ENCODE measurements at regions not wholly inside any gene's neighbourhood (a gene's known extent, or its start where the extent isn't known, plus 50 kb on each side); places are given as distances from the start of the nearest gene placed in this dataset.

DNA sequence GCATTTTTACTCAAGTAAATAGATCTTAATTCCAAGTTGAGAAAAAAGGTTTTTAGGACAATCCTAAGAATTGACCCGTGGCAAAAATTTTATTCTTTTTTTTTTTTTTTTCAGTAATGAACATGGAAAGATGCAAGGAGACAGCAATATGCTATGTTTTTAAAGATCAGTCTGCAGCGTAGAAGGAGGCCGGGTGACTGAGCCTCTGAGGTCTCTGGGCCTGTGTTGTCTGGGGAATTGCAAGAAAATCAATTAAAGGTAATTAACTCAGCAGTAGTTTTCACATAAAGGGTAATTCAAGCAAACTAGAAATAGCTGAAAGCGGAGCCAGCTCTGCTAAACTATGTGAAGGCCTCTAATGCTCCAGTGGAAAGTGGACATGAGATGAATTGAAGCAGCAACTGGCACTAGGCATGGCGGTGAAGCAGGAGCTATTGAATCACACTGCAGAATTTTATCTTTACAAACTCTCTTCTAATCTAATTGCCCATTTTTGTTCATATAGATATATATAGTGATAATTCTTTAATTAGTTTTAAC lies 285.2 kb upstream of the ITGA1 start:
- Histone ChIP-seq H3K79me2 (ENCODE audit: low read length) (no peaks in the 10 kb centered on the region), H3K4me2 (ENCODE audit: low read depth, low read length) (no peak overlapping the region), H3K9ac (ENCODE audit: low read length) (no peak overlapping the region), H3K27ac (ENCODE audit: low read length) (no peak overlapping the region), H3K36me3 (replicated peaks; ENCODE audit: insufficient read depth, low read length) (no peaks in the 10 kb centered on the region), H2AFZ (ENCODE audit: low read length) (no peak overlapping the region), H3K9me3 (replicated peaks; ENCODE audit: insufficient read depth, low read length) (no peaks in the 10 kb centered on the region), H3K4me1 (ENCODE audit: low read length) (peaks cover 26% of the 10 kb centered on the region), H3K27me3 (replicated peaks; ENCODE audit: insufficient read depth, low read length) (no peaks in the 10 kb centered on the region), H3K9me2 (replicated peaks; ENCODE audit: insufficient read depth, low read length) (no peaks in the 10 kb centered on the region), H3F3A (ENCODE audit: insufficient read depth, low read length) (no peaks in the 10 kb centered on the region), H4K20me1 (ENCODE audit: insufficient read depth, low read length) (no peaks in the 10 kb centered on the region), H3K4me3 (ENCODE audit: low read length) (no peak overlapping the region)
- DNase-seq, result no peak
- TF ChIP-seq, protein P1, sequence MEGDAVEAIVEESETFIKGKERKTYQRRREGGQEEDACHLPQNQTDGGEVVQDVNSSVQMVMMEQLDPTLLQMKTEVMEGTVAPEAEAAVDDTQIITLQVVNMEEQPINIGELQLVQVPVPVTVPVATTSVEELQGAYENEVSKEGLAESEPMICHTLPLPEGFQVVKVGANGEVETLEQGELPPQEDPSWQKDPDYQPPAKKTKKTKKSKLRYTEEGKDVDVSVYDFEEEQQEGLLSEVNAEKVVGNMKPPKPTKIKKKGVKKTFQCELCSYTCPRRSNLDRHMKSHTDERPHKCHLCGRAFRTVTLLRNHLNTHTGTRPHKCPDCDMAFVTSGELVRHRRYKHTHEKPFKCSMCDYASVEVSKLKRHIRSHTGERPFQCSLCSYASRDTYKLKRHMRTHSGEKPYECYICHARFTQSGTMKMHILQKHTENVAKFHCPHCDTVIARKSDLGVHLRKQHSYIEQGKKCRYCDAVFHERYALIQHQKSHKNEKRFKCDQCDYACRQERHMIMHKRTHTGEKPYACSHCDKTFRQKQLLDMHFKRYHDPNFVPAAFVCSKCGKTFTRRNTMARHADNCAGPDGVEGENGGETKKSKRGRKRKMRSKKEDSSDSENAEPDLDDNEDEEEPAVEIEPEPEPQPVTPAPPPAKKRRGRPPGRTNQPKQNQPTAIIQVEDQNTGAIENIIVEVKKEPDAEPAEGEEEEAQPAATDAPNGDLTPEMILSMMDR (IDR thresholded peaks at IDR 0.05; ENCODE audit: low read length), result no peak
- TF ChIP-seq EZH2 (optimal IDR thresholded peaks at IDR 0.05; ENCODE audit: low read depth, low read length), result no peak
- TF ChIP-seq EZH2phosphoT487 (IDR thresholded peaks at IDR 0.05; ENCODE audit: low read length), result no peak

DNA sequence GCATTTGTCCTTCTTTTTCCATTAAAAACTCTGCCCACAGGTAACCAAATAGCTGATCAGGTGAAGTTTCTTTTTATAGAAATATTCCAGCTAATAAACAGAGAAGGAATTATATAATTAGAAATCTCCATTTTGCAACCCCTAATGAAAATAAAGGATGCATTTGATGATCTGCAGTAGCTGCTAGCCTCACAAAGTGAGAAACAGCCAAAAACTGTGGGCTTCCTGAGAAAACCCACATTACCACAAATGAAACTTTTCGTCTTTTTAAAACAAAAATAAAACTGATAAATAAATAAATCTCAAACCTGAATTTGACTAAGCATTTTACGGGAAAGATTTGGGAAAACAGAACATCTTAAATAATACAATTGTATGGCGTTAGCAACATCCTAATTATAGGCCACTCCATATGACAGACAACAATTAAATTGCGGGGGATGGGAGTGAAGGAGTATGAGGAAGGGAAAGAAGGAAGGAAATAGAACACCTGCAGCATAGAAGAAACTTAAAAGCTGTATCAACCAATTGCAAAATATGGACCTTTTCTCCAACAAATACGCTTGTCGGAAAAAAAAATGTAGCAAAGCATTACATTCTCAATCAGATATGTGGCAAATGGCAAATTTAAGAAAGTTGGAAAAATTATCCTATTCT lies 283.0 kb upstream of the ITGA1 start:
- Histone ChIP-seq H3K4me2 (ENCODE audit: low read depth, low read length) (peak overlapping the region; percentile 38), H3K36me3 (replicated peaks; ENCODE audit: insufficient read depth, low read length) (no peaks in the 10 kb centered on the region), H3K4me1 (ENCODE audit: low read length) (peaks cover 14% of the 10 kb centered on the region), H4K20me1 (ENCODE audit: insufficient read depth, low read length) (no peaks in the 10 kb centered on the region), H2AFZ (ENCODE audit: low read length) (no peak overlapping the region), H3K27ac (ENCODE audit: low read length) (no peak overlapping the region), H3K9me2 (replicated peaks; ENCODE audit: insufficient read depth, low read length) (no peaks in the 10 kb centered on the region), H3F3A (ENCODE audit: insufficient read depth, low read length) (no peaks in the 10 kb centered on the region), H3K79me2 (ENCODE audit: low read length) (no peaks in the 10 kb centered on the region), H3K27me3 (replicated peaks; ENCODE audit: insufficient read depth, low read length) (no peaks in the 10 kb centered on the region), H3K4me3 (ENCODE audit: low read length) (peak overlapping the region; percentile 7; the same call in 1 of the 2 replicates), H3K9me3 (replicated peaks; ENCODE audit: insufficient read depth, low read length) (no peaks in the 10 kb centered on the region), H3K9ac (ENCODE audit: low read length) (no peak overlapping the region)
- DNase-seq, result peak; percentile 53
- TF ChIP-seq, protein P1 (IDR thresholded peaks at IDR 0.05; ENCODE audit: low read length), result no peak
- TF ChIP-seq EZH2 (optimal IDR thresholded peaks at IDR 0.05; ENCODE audit: low read depth, low read length), result no peak
- no peak for TF ChIP-seq EZH2phosphoT487 (IDR thresholded peaks at IDR 0.05; ENCODE audit: low read length)

DNA sequence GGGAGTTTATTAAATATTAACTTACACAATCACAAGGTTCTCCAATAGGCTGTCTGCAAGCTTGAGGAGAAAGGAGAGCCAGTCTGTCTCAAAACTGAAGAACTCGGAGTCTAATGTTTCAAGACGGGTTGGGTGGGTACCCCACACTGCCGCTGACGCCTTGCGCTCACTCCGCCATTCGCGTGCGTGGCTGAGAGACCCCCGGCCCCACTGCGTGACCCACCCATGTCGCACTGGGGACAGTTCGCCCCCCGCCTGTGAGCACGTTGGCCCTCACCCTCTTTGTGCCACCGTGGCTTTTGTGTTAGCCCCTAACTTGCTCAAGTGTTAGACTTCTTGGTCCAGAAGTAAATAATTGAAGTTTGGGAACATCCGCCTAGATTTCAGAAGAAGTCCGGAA lies 270.0 kb upstream of the ITGA1 start:
- no peak overlapping the region for H3K4me3 ChIP-seq (ENCODE audit: low read length)
- H3K9me3 ChIP-seq (replicated peaks; ENCODE audit: insufficient read depth, low read length), result no peaks in the 10 kb centered on the region
- H3K4me2 ChIP-seq (ENCODE audit: low read depth, low read length), result no peak overlapping the region
- H3K27ac ChIP-seq (ENCODE audit: low read length), result no peak overlapping the region
- no peaks in the 10 kb centered on the region for H4K20me1 ChIP-seq (ENCODE audit: insufficient read depth, low read length)
- no peaks in the 10 kb centered on the region for H3K27me3 ChIP-seq (replicated peaks; ENCODE audit: insufficient read depth, low read length)
- H3K36me3 ChIP-seq (replicated peaks; ENCODE audit: insufficient read depth, low read length), result no peaks in the 10 kb centered on the region
- no peaks in the 10 kb centered on the region for H3K9me2 ChIP-seq (replicated peaks; ENCODE audit: insufficient read depth, low read length)
- no peak for DNase-seq
- H2AFZ ChIP-seq (ENCODE audit: low read length), result no peak overlapping the region
- no peak overlapping the region for H3K9ac ChIP-seq (ENCODE audit: low read length)
- no peaks in the 10 kb centered on the region for H3F3A ChIP-seq (ENCODE audit: insufficient read depth, low read length)
- H3K4me1 ChIP-seq (ENCODE audit: low read length), result peaks cover 8% of the 10 kb centered on the region; the same call in 1 of the 2 replicates
- TF ChIP-seq EZH2phosphoT487 (IDR thresholded peaks at IDR 0.05; ENCODE audit: low read length) (no peak), EZH2 (optimal IDR thresholded peaks at IDR 0.05; ENCODE audit: low read depth, low read length) (no peak)
- TF ChIP-seq, protein P1 (IDR thresholded peaks at IDR 0.05; ENCODE audit: low read length), result no peak
- H3K79me2 ChIP-seq (ENCODE audit: low read length), result no peaks in the 10 kb centered on the region
